DND-41 (cell line): ENCODE measurements at regions not wholly inside any gene's neighbourhood (a gene's known extent, or its start where the extent isn't known, plus 50 kb on each side); places are given as distances from the start of the nearest gene placed in this dataset.

Source experiments
- ATAC-seq: fragments of 200-7000 bp; cut with Tn5 transposase; 3 replicates; pipeline ENCODE4 v1.9.1; 2021; ENCODE audit warnings: low read depth; ENCODE audit not compliant: insufficient read depth
- DNase-seq: peaks from one replicate; pipeline ENCODE4 v3.0.0-alpha.2; 2020
- H2AFZ ChIP-seq: 2 replicates; pipeline ENCODE4 v1.6.0; 2012; ENCODE audit warnings: low read depth, low read length
- H3K27ac ChIP-seq: 2 replicates; pipeline ENCODE4 v1.5.1; 2012; ENCODE audit warnings: low read length, inconsistent platforms
- H3K27me3 ChIP-seq: fragments of 200-600 bp; sonication (generic); 2 replicates; pipeline ENCODE4 v1.6.0; 2012; ENCODE audit warnings: low read length, mild to moderate bottlenecking, inconsistent platforms; ENCODE audit not compliant: insufficient read depth, poor library complexity
- H3K36me3 ChIP-seq: 2 replicates; pipeline ENCODE4 v1.5.1; 2012; ENCODE audit warnings: low read length, inconsistent platforms; ENCODE audit not compliant: insufficient read depth
- H3K4me1 ChIP-seq: 2 replicates; pipeline ENCODE4 v1.5.1; 2012; ENCODE audit warnings: mild to moderate bottlenecking, low read length; ENCODE audit not compliant: insufficient read depth
- H3K4me2 ChIP-seq: 2 replicates; pipeline ENCODE4 v1.6.0; 2012; ENCODE audit warnings: mild to moderate bottlenecking, moderate library complexity, low read length, inconsistent platforms; ENCODE audit not compliant: insufficient read depth
- H3K4me3 ChIP-seq, 2 experiments: fragments of 200-600 bp in 1 of 2; shearing (Covaris generic) in 1 of 2; 2 replicates each; pipeline ENCODE4 v1.5.1; 2012 to 2016; ENCODE audit warnings: inconsistent platforms in 2 of 2, low read length in 2 of 2, mild to moderate bottlenecking in 2 of 2, low read depth in 1 of 2, moderate library complexity in 1 of 2
- H3K79me2 ChIP-seq: 2 replicates; pipeline ENCODE4 v1.6.0; 2012; ENCODE audit warnings: low read length, inconsistent platforms; ENCODE audit not compliant: insufficient read depth
- H3K9ac ChIP-seq: 2 replicates; pipeline ENCODE4 v1.6.0; 2012; ENCODE audit warnings: low read depth, mild to moderate bottlenecking, inconsistent platforms, low read length, moderate library complexity
- H3K9me3 ChIP-seq: 2 replicates; pipeline ENCODE4 v1.5.1; 2012; ENCODE audit warnings: low read length, moderate library complexity, mild to moderate bottlenecking, inconsistent platforms; ENCODE audit not compliant: insufficient read depth, severe bottlenecking
- H4K20me1 ChIP-seq: 2 replicates; pipeline ENCODE4 v1.6.0; 2012; ENCODE audit warnings: low read length; ENCODE audit not compliant: insufficient read depth
- CTCF ChIP-seq: IDR thresholded peaks from 2 replicates; pipeline ENCODE4 v1.5.1; 2012; ENCODE audit warnings: borderline replicate concordance, low read length, moderate library complexity, mild to moderate bottlenecking; ENCODE audit not compliant: poor library complexity, severe bottlenecking; ENCODE audit errors: extremely low read depth
- EZH2 ChIP-seq: IDR thresholded peaks from 3 replicates; pipeline ENCODE4 v1.6.1; 2012; ENCODE audit warnings: borderline replicate concordance, low read depth, mild to moderate bottlenecking, moderate library complexity, low read length, inconsistent platforms; ENCODE audit not compliant: severe bottlenecking

GRCh38 chr13:68490594-68490993 lies 1260.5 kb upstream of the PCDH9 start:
- no peak for ATAC-seq
- H3K9me3 ChIP-seq, result no peaks in the 10 kb centered on the region

GRCh38 chr13:68481130-68481529 lies 1251.0 kb upstream of the PCDH9 start:
- Histone ChIP-seq H2AFZ (no peak overlapping the region), H3K36me3 (no peaks in the 10 kb centered on the region), H3K4me1 (no peaks in the 10 kb centered on the region), H4K20me1 (no peaks in the 10 kb centered on the region), H3K9ac (no peak overlapping the region), H3K4me2 (no peak overlapping the region), H3K27me3 (no peaks in the 10 kb centered on the region), H3K9me3 (no peaks in the 10 kb centered on the region), H3K27ac (no peak overlapping the region), H3K79me2 (no peaks in the 10 kb centered on the region), H3K4me3 (no peak overlapping the region)
- ATAC-seq (no peak), DNase-seq (no peak)
- no peak for TF ChIP-seq EZH2
- no peak for TF ChIP-seq CTCF

More at GRCh38 chr13:68490594-68490993, 1260.5 kb upstream of the PCDH9 start:
- Histone ChIP-seq H3K36me3 (no peaks in the 10 kb centered on the region), H3K4me1 (no peaks in the 10 kb centered on the region), H3K4me3 (no peak overlapping the region), H3K27ac (no peak overlapping the region), H3K27me3 (no peaks in the 10 kb centered on the region), H3K79me2 (no peaks in the 10 kb centered on the region), H4K20me1 (no peaks in the 10 kb centered on the region), H3K9ac (no peak overlapping the region), H2AFZ (no peak overlapping the region), H3K4me2 (no peak overlapping the region)
- DNase-seq, result no peak
- no peak for TF ChIP-seq EZH2
- no peak for TF ChIP-seq CTCF

DNA sequence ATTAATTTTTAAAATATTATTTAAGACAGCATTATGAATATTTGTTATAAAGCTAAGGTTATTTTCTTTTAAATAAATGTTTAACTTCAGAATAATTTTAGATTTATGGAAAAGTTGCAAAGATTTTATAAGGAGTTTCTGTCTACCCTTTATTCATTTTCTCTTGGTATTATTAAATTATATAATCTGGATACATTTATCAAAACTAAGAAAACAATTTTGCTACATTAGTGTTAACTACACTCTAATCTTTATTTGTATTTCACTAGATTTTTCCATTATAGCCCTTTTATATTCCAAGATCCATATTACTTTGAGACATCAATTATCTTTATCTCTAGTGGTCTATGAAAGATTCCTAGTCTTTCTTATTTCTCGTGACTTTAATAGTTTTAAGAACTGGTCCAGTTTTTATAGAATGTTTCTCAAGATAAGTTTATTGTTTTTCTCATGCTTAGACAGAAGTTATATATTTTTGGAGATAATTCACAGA lies 1243.7 kb upstream of the PCDH9 start:
- Histone ChIP-seq H3K79me2 (no peaks in the 10 kb centered on the region), H3K36me3 (no peaks in the 10 kb centered on the region), H3K4me2 (no peak overlapping the region), H3K27ac (no peak overlapping the region), H2AFZ (no peak overlapping the region), H4K20me1 (no peaks in the 10 kb centered on the region), H3K9me3 (no peaks in the 10 kb centered on the region), H3K9ac (no peak overlapping the region), H3K4me3 (no peak overlapping the region), H3K4me1 (no peaks in the 10 kb centered on the region), H3K27me3 (no peaks in the 10 kb centered on the region)
- TF ChIP-seq EZH2 (no peak), CTCF (no peak)
- no peak for ATAC-seq
- no peak for DNase-seq

DNA sequence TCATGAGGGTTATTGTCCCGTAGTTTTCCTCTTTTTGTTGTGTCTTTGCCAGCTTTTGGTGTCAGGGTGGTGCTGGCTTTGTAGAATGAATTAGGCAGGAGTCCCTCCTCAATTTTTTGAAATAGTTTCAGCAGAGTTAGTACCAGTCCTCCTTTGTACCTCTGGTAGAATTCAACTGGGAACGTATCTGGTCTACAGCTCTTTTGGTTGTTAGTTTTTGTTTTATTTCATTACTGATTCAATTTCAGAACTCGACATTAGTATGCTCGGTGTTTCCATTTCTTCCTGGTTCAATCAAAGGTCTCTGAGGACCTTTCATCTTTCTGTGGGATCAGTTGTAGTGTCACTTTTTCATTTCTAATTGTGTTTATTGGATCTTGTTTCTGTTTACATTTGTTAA lies 1237.0 kb upstream of the PCDH9 start:
- Histone ChIP-seq H3K9ac (no peak overlapping the region), H3K4me2 (no peak overlapping the region), H3K36me3 (no peaks in the 10 kb centered on the region), H3K4me1 (no peaks in the 10 kb centered on the region), H3K27me3 (no peaks in the 10 kb centered on the region), H3K79me2 (no peaks in the 10 kb centered on the region), H3K4me3 (no peak overlapping the region), H3K27ac (no peak overlapping the region), H3K9me3 (no peaks in the 10 kb centered on the region), H4K20me1 (no peaks in the 10 kb centered on the region), H2AFZ (no peak overlapping the region)
- ATAC-seq (no peak), DNase-seq (no peak)
- TF ChIP-seq CTCF, result no peak
- no peak for TF ChIP-seq EZH2
